ENCODE measurements at regions not wholly inside any gene's neighbourhood (a gene's known extent, or its start where the extent isn't known, plus 50 kb on each side); places are given as distances from the start of the nearest gene placed in this dataset.
"Not testable (repeated sequence)": the region's sequence is repeated elsewhere in the genome, so short reads cannot be mapped to it uniquely, and the experiment has no call there.

DNA sequence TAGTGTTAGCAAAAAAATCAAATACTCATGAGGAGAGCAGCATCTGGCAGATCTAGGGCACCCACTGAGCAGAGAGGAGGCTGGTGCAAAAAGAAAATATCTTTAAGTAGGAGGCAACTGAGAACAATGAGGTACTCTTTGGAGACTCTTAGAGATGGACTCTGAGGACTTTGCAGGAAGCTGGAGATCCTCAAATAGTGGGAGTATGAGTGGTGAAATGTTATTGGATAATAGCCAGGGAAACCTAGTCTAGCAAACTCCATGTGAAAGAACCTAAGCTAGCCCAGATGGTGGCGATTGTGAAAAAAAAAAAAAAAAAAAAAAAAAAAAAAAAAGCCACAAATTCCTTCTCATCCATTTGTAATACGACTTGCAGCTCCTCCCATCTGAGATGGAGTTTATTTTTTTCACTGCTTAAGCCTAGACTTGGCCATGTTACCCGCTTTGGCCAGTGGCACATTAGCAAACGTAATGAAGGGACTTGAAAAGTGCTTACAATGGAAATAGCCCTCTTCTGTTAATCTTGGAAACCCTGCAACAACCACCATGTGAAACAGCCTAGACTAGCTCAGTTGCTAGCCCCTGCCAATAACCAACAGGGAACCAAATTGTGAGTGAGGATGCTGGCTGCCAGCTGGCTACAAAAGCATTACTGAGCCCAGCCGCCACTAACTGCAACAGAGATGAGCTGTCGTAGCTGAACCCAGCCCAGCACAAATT lies 476.2 kb downstream of the KLF12 start:
- no peak for DNase-seq

DNA sequence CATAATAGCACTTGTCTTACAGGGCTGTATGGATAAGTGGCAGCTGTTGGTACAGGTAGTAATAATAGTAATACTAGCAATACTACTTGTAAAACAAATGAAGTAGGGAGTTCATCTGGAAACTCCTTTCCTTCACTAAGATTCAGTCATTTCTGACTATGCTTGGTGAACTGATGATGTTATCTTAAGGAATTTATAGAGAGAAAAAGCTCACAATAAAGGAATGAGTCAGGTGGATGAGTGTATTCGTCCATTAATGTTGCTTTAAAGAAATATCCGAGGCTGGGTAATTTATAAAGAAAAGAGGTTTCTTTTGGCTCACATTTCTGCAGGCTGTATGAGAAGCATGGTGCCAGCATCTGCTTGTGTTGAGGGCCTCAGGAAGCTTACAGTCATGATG lies 477.3 kb downstream of the KLF12 start:
- DNase-seq = no peak

DNA sequence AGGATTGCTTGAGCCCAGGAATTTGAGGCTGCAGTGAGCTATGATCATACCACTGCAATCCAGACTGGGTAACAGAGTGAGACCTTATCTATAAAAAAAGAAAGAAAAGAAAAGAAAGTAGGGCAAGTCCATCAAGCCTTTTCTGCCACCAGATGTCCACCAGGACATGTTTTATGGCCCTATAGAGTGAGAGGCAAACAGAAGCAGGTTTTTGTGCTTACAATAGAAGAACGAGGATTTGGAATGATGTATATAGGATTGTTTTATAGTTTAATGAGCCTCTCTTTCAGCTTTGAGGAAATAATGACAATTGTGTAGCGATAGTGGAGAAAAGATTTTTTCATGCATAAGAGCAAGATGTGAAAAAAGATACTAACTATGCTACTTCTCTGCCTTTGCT lies 480.5 kb downstream of the KLF12 start:
- no peak for DNase-seq

DNA sequence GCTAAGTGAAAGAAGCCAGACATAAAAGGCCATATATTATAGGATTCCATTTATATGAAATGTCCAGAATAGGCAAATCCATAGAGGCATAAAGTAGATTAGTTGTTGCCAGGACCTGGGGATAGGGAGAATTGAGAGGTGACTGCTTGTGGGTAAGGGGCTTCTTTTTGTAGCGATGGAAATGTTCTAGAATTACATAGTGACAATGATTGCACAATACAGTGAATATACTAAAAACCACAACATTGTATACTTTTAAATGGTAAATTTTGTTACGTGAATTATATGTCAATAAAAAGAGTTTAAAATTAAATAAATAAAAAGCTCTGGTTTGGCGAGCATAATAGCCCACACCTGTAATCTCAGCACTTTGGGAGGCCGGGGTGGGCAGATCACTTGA lies 486.8 kb downstream of the KLF12 start:
- no peak for DNase-seq

DNA sequence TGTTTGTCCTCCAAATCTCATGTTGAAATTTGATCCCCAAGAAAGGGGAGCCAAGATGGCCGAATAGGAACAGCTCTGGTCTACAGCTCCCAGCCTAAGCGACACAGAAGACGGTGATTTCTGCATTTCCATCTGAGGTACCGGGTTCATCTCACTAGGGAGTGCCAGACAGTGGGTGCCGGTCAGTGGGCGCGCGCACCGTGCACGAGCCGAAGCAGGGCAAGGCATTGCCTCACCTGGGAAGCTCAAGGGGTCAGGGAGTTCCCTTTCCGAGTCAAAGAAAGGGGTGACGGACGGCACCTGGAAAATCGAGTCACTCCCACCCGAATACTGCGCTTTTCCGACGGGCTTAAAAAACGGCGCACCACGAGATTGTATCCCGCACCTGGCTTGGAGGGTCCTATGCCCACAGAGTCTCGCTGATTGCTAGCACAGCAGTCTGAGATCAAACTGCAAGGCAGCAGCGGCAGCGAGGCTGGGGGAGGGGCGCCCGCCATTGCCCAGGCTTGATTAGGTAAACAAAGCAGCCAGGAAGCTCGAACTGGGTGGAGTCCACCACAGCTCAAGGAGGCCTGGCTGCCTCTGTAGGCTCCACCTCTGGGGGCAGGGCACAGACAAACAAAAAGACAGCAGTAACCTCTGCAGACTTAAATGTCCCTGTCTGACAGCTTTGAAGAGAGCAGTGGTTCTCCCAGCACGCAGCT lies 493.6 kb downstream of the KLF12 start:
- not testable (repeated sequence) for DNase-seq

DNA sequence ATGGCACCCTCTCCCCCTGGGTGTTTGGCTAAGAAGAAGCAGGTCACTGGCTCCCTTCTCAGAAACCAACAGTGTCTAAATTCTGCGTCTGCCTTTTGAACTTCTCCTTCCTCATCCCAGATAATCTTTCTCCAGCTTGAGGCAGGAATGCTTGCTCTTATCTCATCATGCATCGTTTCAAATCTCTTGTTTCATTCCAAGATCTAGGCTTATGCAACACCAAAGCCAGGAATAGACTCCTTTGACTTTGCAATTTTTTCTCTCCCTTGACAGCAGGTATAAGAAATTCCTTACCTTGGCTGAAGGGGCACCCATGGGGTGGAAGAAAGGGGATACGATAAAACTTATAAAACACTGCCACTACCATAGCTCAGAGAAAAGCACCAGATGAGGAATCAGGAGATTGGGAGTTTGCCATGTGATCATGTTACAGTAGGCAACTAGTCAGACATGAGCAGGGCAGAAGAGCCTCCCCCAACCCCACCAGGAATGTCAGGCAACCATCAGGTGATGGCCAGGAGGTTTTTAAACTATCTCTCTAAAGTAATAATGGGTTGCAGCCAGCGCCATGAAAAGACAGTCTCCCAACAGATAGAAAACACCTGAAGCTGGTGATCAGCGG lies 498.9 kb downstream of the KLF12 start:
- no peak for DNase-seq

DNA sequence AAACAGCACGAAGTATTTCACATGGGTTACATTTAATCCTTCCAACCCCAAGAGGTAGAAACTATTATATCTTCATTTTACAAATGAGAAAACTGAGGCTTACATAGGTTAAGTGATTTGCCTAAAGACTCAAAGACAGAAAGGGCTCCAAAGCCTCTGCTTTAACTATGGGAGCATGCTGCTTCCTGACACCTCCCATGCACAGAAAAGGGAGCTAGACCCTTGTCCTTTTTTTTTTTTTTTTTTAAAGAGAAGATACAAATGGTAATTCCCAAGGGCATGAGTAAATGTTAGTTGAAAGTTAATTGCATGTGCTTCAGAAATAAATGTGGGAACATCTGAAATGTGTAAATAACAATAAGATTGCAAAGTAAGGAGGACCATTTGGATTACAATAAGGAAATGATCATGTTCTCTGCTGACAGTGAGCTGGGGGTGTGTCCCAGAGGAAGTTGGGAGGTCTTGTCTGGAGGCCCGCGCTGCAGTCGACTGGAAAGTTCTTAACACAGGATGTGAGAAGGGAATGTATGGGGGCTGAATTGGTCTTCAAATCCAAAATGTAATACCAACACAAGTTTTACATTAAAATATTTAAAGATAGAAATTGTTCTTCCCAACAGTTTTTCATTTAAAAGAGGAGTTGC lies 500.3 kb downstream of the KLF12 start:
- no peak for DNase-seq

DNA sequence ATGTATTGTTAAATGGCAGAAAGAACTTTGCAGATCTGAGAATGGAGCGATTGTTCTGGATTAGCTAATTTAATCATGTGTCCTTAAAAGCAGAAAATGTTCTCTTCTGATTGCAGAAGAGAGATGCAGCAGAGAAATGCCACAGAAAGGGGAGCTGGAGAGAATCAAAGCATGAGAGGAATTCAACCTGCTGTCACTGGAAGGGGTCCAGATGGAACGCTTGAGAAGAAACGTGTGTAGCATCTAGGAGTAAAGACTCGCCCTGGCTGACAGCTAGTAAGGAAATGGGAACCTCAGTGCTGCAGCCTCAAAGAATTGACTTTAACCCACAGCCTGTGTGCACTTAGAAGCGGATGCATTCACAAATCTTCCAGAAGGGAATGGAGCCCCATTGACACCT lies 502.8 kb downstream of the KLF12 start:
- no peak for DNase-seq

DNA sequence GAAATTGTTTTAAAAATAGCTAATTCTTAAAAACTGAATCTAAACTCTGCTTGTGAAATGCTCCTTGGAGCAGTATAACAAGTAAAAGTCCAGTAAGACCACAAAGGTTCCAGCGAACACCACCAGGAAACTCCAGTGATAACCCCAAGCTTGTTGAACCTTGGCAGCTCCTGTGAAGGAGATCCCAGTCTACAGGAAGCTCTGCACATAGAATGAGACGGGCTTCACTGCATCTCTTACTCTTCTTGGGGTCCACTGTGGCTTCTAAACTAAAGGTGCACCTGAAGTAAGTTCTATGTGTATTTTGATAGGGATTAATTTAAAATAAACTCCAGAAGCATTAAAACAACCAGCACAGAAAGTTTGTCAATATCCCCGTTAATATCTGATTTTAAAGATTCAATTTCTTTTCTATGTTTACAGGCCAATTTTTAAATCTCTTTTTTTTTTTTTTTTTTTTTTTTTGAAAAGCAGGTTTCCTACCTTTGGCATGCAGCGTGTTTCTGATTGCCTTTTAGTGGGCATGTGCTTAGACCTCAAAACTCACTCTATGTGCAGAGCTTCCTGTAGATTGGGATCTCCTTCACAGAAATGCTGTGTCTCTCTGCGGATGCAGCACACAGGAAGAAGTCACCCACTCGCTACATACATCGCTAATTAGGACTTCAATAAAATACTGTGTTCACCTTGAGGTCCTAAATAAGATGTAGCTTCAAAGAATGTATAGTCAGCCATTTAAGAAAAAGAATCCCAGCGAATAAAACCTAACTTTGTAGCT lies 508.5 kb downstream of the KLF12 start:
- DNase-seq = no peak

DNA sequence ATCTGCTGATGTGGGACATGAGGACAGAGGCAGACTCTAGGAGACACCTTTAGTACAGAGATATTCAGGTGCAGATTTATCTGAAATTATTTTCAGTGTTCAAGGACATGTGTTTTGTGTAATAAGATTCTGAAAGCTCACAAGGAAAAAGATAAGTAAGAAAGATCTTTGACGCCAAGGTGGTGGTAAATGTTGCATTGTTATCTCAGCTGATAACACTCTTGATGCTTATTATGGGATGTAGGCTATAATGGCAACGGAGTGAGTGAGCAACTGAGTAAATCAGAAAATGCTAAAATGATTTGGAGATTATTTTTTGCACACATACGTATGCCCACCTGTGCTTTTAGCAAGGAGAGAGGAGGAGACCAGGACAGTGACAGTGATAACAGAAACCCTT lies 510.9 kb downstream of the KLF12 start:
- no peak for DNase-seq

DNA sequence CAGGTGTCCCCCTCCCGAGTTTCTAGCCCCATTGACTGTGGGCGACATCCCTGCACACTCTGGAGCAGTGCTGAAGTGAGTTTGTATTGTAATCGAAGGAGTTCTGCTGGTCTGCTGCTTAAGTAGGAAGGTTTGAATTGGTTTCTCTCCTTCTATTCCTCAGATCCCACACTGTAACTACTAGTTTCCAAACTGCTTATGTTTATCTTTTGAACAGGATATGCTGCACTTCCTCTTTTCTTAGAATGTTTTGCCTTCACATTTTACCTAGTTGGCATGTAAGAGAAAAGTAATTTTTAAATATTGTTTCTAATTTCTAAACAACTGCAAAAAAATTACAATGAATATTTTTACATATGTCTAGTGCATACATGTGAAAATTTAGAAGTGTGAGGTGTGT lies 511.8 kb downstream of the KLF12 start:
- no peak for DNase-seq

DNA sequence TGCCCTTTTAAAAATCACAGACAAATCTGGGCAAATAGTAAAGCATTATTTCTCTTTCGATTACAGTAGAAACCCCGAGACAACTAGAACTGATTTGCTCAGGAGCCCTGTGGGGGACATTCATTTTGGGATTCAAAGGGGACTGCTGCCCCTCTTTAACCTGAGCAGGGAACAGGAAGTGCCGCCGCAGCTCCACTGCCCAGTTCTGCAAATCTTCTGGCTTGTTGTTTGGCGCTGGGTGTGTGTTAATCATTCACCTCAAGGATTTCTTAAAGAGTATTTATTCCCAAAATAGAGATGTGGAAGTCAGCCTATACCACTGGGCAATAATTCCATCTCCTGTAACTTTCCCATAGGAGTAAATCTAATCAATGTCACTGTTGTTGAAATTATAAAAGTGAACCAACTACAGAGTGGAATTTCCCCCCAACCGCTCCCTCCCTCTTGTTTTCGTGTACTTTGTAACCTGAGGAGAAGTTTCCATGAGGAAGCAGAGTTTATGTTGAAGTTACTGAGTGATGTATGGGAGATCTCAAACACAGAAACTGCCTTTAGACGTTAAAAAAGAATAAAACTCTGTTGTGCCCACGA lies 515.8 kb downstream of the KLF12 start:
- DNase-seq = no peak

DNA sequence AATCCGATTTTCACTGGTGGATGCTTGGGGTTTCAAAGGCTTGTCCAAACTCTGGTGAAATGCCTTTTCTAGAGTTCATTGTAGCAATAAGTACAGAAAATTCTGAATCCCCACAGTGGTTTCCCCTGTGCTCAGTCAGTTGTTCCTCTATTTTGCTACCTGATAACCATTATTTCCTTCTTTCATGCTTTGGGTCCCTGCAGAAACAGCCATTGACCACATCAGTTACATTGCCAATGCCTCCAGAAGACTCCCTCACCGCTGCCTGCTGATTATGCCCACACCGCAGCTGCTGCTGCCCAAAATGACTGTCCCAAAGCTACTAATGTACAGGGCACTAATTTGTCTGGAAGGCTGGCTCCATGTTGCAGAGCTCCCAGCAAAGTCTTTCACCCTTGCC lies 517.3 kb downstream of the KLF12 start:
- no peak for DNase-seq

DNA sequence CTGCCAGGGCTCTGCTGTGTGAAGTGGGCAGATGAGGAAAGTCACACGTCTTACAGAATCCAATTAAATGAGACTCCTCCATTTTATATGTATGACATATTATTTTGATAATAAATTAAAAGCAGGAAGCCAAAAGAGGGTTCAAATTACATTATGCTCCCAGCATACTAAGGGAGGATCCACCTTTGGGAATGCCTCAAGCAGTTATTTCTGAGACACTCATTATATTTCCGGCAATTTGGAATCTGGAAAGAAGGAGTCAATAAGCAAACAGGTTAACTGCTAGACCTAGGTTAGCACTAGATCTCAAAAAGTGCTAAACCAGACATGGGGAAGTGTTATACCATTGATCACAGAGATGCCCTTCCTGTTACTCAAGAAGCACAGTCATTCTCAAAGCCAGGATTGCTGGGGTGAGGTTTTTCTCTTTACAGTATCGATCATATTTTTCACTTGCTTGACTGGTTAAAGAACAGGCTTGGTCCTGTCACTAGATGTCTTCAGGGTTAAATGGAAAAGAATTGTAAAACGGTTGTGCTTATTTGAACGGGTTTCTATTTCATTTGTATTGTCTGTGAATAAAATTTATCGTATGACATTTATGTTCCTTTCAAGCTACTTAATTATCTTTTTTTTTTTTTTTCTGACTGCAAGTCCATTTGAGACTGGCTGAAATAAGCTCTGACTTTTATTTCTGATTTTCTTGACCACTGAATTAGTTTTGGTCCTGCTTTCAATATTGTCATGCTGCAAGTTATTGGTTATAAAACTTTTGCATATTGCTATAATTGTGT lies 523.2 kb downstream of the KLF12 start:
- no peak for DNase-seq

DNA sequence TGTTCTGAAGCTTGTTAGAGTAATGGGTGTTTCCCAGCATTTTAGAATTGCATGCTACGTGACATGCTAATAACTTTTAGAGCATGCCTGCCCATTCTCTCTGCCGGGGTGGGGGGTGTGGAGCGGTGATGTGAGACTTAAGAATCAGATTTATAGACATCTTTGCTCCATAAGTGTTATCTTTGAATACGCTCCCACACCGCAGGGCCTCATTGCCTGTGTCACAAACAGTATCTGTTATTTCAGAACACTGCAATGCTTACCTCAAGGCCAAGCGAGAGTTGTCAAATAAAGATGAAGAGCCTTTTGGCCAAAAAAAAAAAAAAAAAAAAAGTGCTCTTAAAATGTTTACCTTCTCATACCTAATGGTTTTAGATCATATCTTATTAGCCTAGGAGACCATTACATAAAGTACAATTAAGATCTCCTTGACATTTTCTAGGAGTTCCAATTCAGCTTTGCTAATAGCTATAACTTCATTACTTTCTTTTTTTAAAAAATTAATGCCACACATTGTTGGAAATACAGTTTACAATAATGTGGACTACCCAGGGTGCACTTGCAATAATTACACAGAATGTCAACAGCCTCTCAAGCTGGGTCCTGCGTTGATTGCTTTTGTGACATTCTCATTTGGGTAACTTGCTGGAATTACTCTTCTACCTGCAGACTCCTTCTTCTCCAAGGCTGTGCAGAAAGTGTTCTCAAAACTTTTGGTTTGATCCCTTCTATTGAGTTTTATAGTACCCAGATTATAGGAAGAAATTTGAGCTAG lies 525.3 kb downstream of the KLF12 start:
- no peak for DNase-seq

DNA sequence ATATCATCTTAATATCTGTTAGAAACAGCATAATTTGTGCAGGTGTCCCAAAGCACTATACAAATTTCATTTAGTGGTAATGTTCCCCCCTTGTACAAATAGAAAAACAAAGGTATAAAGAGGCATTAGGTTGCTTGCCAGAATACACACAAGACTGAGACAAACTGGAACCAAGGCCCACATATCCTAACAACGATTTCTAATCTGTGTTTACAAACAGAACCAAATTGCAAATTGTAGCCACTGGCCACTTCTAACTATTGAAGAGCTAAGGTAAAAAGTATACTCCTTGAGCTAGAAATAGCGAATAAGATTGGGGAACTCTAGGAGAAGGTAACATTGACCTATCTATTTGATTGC lies 526.1 kb downstream of the KLF12 start:
- no peak for DNase-seq

DNA sequence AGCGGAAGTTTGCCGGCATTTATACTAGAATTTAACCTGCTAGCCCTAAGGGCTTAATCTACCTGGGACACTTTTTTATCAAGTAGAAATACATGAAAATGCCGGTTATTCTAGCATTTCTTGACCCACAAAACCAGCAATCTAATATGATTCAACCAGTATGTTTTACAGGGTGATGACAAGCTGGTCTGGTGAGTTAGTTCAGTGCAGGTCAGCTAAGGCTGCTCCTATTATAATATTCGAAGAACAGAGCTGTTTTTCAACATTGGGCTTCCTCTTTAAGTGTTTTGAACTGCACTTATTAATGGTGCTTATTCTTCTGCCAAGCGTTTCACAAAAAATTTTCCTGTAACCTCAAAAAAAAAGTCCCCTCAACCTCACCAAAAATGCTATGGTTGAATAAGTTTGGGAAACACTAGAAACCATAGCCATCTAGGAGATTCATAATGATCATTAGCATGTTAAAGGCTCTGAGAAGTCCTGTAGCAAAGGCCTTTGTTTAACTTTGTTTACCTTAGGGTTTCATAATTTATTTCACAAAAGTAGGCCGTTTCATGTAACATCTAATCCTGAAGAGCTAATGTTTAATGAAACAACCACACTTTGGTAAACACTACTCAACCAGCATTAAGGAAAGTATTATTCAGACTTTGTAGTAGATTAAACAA lies 526.6 kb downstream of the KLF12 start:
- no peak for DNase-seq

DNA sequence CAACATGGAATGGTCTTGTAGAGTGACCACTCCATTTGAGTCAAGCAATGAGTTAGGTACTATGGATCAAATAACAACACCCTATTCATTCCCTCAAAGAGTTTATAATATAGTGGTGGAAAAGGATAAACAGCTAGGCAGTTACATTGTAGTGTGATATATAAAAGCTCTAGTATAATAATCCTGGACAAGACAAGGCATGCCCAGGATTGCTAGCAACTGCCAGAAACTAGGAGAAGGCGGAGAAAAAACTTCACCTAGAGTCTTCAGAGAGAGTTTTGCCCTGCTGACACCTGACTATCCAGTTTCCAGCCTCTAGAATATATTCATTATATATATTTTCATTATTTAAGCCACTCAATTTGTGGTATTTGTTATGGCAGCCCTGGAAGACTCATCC lies 530.6 kb downstream of the KLF12 start:
- DNase-seq = no peak

DNA sequence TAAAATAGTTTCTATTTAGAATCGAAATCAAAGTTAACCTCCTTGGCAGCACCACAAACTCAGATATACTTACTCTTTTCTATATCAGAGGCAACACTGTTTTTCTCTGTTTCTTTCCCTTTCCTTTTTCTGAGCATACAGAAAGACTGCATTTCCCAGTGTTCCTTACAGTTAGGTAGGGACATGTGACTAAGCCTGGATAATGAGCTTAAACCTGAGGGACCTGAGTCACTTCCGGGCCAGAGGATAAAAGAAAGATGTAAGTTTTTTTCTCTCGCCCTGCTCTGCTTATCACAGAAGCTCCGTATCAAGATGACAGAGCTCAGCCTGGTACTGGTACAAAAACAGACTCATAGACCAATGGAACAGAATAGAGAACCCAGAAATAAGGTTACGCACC lies 531.9 kb downstream of the KLF12 start:
- no peak for DNase-seq

DNA sequence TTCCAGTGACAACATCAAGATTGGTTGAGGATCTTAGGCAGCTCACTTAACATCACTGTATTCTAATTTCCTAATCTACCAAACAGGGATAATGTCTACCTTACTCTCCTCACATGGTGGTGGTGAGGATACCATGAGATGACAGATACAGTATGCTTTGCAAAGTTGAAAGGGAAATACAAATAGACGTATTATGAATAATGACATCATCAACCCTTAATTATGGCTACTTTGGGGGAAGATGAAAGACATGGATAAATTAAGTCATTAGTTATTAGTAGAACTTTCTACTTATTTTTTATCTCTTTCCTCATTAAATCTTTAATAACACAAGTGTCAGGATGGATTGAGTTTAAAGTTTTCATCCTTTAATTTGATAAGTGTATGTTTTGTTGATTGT lies 532.5 kb downstream of the KLF12 start:
- DNase-seq = no peak
